Breast epithelium (tissue), 3 donors: ENCODE measurements at regions not wholly inside any gene's neighbourhood (a gene's known extent, or its start where the extent isn't known, plus 50 kb on each side); places are given as distances from the start of the nearest gene placed in this dataset.

Source experiments
- CTCF ChIP-seq, 3 donors: fragments of 450-650 bp; IDR thresholded peaks; one replicate each; pipeline ENCODE4 v1.5.1; 2016 to 2017; ENCODE audit warnings: antibody characterized with exemption in 3 of 3, mild to moderate bottlenecking in 3 of 3, moderate library complexity in 3 of 3
- POLR2A ChIP-seq: fragments of 450-650 bp; IDR thresholded peaks from one replicate; pipeline ENCODE4 v1.6.1; 2016; ENCODE audit warnings: antibody characterized with exemption, mild to moderate bottlenecking, moderate library complexity
- POLR2AphosphoS5 ChIP-seq, 3 donors: sonication (generic); formaldehyde crosslinking; IDR thresholded peaks; one replicate each; pipeline ENCODE4 v1.6.1; 2017; ENCODE audit warnings: antibody characterized with exemption in 3 of 3

- TF ChIP-seq POLR2A (no peak), CTCF (IDR thresholded peaks at IDR 0.05) (no peak), POLR2AphosphoS5 (IDR thresholded peaks at IDR 0.05) (no peak)
Measured at GRCh38 chr15:49715701-49716100, 94.9 kb downstream of the DTWD1 start.
